ENCODE measurements at regions not wholly inside any gene's neighbourhood (a gene's known extent, or its start where the extent isn't known, plus 50 kb on each side); places are given as distances from the start of the nearest gene placed in this dataset.

DNA sequence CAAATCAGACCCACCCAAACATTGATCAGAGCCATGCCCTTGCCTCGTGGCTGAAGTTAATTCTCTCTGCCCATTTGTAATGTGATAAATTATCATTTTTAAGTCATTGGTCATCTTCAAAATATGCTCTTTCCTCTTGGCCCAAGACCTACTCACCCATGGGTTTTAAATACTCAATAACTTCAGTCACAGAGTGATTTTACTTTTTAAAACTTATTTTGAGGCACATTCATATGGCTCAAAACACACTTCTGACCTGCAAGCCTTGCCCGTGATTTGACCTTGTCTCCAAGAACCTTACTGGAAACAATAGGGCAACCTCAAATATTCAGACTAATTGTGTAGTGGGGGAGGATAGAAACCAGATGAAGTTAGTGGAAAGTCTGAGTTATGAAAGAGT is 176.2 kb upstream of the LNX1 start:
- no peak for DNase-seq
- no peaks in the 10 kb centered on the region for H4K20me1 ChIP-seq (ENCODE audit: low read length)
- no peaks in the 10 kb centered on the region for H3K9me2 ChIP-seq (replicated peaks; ENCODE audit: low read length)
- no peaks in the 10 kb centered on the region for H3K9me3 ChIP-seq (ENCODE audit: low read length)
- H3K27me3 ChIP-seq (ENCODE audit: low read length): no peaks in the 10 kb centered on the region
- intact Hi-C loops (cut with micrococcal nuclease): no loop called here
- H2AFZ ChIP-seq (ENCODE audit: low read length): no peak overlapping the region
- no peak overlapping the region for H3K27ac ChIP-seq (ENCODE audit: low read length)
- no peak for ATAC-seq
- BruUV-seq (replicated peaks): no TSS peak
- H3K79me2 ChIP-seq (ENCODE audit: low read length): no peaks in the 10 kb centered on the region
- ChIA-PET CTCF (no interaction called here), POLR2A (ENCODE audit: unreplicated experiment) (no interaction called here)
- TF ChIP-seq EZH2 (IDR thresholded peaks at IDR 0.05; ENCODE audit: low read length, unreplicated experiment) (no peak), EZH2phosphoT487 (IDR thresholded peaks at IDR 0.05; ENCODE audit: borderline replicate concordance, low read length) (no peak)
- TF ChIP-seq, protein P1, sequence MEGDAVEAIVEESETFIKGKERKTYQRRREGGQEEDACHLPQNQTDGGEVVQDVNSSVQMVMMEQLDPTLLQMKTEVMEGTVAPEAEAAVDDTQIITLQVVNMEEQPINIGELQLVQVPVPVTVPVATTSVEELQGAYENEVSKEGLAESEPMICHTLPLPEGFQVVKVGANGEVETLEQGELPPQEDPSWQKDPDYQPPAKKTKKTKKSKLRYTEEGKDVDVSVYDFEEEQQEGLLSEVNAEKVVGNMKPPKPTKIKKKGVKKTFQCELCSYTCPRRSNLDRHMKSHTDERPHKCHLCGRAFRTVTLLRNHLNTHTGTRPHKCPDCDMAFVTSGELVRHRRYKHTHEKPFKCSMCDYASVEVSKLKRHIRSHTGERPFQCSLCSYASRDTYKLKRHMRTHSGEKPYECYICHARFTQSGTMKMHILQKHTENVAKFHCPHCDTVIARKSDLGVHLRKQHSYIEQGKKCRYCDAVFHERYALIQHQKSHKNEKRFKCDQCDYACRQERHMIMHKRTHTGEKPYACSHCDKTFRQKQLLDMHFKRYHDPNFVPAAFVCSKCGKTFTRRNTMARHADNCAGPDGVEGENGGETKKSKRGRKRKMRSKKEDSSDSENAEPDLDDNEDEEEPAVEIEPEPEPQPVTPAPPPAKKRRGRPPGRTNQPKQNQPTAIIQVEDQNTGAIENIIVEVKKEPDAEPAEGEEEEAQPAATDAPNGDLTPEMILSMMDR (conservative IDR thresholded peaks at IDR 0.05; ENCODE audit: low read depth, low read length): no peak
- H3K36me3 ChIP-seq (ENCODE audit: low read depth, low read length): no peaks in the 10 kb centered on the region
- H3K4me2 ChIP-seq (ENCODE audit: low read length): no peak overlapping the region
- no peak overlapping the region for H3K4me3 ChIP-seq (ENCODE audit: low read length)
- no peak overlapping the region for H3K9ac ChIP-seq (ENCODE audit: low read length)
- H3F3A ChIP-seq (ENCODE audit: low read length, unreplicated experiment): no peaks in the 10 kb centered on the region
- no peaks in the 10 kb centered on the region for H3K4me1 ChIP-seq (ENCODE audit: insufficient read depth, low read length)

DNA sequence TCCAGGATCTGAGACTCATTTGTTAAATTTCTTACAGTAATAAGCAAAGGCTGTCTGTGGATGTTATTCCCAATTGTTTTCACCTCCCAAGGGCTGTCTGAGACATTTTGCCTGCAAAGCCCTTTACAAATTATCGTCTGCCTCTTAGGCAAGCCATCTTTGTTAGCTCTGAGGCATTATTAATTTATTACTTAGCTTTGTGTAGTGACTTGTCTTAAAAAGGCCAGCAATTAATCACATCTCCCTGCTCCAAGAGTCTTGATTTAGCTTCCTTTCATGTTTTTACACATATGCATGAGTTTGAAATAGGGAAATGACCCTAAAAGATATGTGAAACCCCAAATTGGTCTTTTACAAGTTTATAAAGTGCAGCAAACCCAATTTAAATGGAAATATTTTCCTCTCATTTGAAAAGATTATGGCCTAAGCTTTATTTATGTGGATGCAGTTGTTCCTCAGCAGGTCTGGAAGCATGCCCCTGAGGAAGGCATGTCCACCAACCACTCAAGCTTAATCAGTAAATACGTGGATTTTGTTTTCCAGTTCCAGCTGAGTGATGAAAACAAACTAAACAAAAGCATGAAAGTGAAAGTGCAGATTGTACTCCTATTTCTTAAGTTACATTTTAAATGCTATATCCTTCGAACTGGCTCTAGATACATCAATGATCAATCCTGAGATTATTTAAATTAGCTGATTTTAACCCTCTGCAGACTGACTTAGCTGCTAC is 173.6 kb upstream of the LNX1 start:
- intact Hi-C loops (cut with micrococcal nuclease): no loop called here
- Histone ChIP-seq H3K4me3 (ENCODE audit: low read length) (no peak overlapping the region), H3K9ac (ENCODE audit: low read length) (no peak overlapping the region), H3K4me2 (ENCODE audit: low read length) (no peak overlapping the region), H3K4me1 (ENCODE audit: insufficient read depth, low read length) (no peaks in the 10 kb centered on the region), H3K27me3 (ENCODE audit: low read length) (no peaks in the 10 kb centered on the region), H3F3A (ENCODE audit: low read length, unreplicated experiment) (no peaks in the 10 kb centered on the region), H3K9me3 (ENCODE audit: low read length) (no peaks in the 10 kb centered on the region), H4K20me1 (ENCODE audit: low read length) (no peaks in the 10 kb centered on the region), H3K36me3 (ENCODE audit: low read depth, low read length) (no peaks in the 10 kb centered on the region), H2AFZ (ENCODE audit: low read length) (no peak overlapping the region), H3K9me2 (replicated peaks; ENCODE audit: low read length) (no peaks in the 10 kb centered on the region), H3K79me2 (ENCODE audit: low read length) (no peaks in the 10 kb centered on the region), H3K27ac (ENCODE audit: low read length) (no peak overlapping the region)
- ChIA-PET CTCF (no interaction called here), POLR2A (ENCODE audit: unreplicated experiment) (interaction anchor here (0.6 kb wide), 1 partner anchor 48 kb away, joined by 3 read pairs; no protein-coding TSS in a partner anchor)
- BruUV-seq (replicated peaks): no TSS peak
- DNase-seq: no peak
- ATAC-seq: no peak
- TF ChIP-seq EZH2phosphoT487 (IDR thresholded peaks at IDR 0.05; ENCODE audit: borderline replicate concordance, low read length) (no peak), EZH2 (IDR thresholded peaks at IDR 0.05; ENCODE audit: low read length, unreplicated experiment) (no peak)
- TF ChIP-seq, protein P1 (conservative IDR thresholded peaks at IDR 0.05; ENCODE audit: low read depth, low read length): no peak

DNA sequence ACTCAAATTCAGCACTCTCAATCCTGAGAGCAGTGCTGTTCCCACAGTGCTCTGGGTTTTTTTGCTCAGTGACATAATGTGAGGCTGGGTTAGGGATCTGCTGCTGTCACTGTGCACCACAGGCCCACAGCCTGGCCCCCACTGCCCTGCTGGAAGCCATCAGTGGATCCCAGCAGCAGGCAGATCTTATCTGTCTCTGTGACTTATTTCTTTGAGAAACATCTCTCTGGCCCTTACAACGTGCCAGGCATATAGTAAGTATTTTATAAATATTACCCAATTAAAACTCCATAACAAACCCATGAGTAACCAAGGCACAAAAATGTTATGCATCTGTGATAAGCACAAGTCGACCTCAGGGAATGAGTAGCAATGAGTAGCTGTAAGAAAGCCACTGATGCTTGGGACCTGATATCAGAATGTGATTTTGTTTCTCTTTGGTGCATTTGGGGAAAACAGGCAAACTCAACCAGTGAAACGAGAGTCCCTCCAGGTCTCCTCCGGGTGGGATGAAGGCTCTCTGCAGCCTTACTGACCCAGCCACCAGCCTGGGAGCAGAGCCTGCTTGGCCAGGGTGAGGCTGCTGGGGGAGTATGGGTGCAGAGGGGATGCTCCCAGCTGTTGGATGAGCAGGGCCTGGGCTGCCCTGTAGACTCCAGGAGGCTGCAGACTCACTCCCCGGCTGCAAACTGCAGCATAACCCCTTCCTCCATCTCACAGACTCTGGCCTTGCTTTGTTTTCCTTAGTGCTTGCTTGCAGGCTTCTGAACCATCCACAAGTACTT is 172.7 kb upstream of the LNX1 start:
- CTCF ChIA-PET: no interaction called here
- Histone ChIP-seq H4K20me1 (ENCODE audit: low read length) (no peaks in the 10 kb centered on the region), H3K79me2 (ENCODE audit: low read length) (no peaks in the 10 kb centered on the region), H3K36me3 (ENCODE audit: low read depth, low read length) (no peaks in the 10 kb centered on the region), H3K9me3 (ENCODE audit: low read length) (no peaks in the 10 kb centered on the region), H2AFZ (ENCODE audit: low read length) (no peak overlapping the region), H3K27ac (ENCODE audit: low read length) (no peak overlapping the region), H3K27me3 (ENCODE audit: low read length) (no peaks in the 10 kb centered on the region), H3F3A (ENCODE audit: low read length, unreplicated experiment) (no peaks in the 10 kb centered on the region), H3K4me2 (ENCODE audit: low read length) (no peak overlapping the region), H3K4me3 (ENCODE audit: low read length) (no peak overlapping the region), H3K9me2 (replicated peaks; ENCODE audit: low read length) (no peaks in the 10 kb centered on the region), H3K9ac (ENCODE audit: low read length) (no peak overlapping the region), H3K4me1 (ENCODE audit: insufficient read depth, low read length) (no peaks in the 10 kb centered on the region)
- intact Hi-C loops (cut with micrococcal nuclease): no loop called here
- BruUV-seq (replicated peaks): no TSS peak
- ATAC-seq: peak; percentile 50
- DNase-seq: peak; percentile 25
- POLR2A ChIA-PET (ENCODE audit: unreplicated experiment): interaction anchor here (0.6 kb wide), 2 partner anchors 48 to 1187 kb away, joined by 3 read pairs; no protein-coding TSS in a partner anchor
- TF ChIP-seq EZH2phosphoT487 (IDR thresholded peaks at IDR 0.05; ENCODE audit: borderline replicate concordance, low read length): no peak
